Neuronal stem cell (in vitro differentiated cells): ENCODE measurements at regions not wholly inside any gene's neighbourhood (a gene's known extent, or its start where the extent isn't known, plus 50 kb on each side); places are given as distances from the start of the nearest gene placed in this dataset.

Experiments used
- DNase-seq: peaks from one replicate; pipeline ENCODE4 v3.0.0-alpha.2; 2013; ENCODE audit warnings: low spot score
- H2AFZ ChIP-seq: one replicate; pipeline ENCODE4 v1.6.1; 2013; ENCODE audit warnings: mild to moderate bottlenecking, low read length, inconsistent platforms
- H2AK5ac ChIP-seq: 2 replicates; pipeline ENCODE4 v1.6.1; 2013; ENCODE audit warnings: low read depth, mild to moderate bottlenecking, inconsistent platforms, low read length, moderate library complexity, mixed read lengths
- H2BK120ac ChIP-seq: 2 replicates; pipeline ENCODE4 v1.6.1; 2013; ENCODE audit warnings: low read depth, mild to moderate bottlenecking, inconsistent platforms, low read length, moderate library complexity, mixed read lengths
- H2BK12ac ChIP-seq: one replicate; pipeline ENCODE4 v1.6.1; 2013; ENCODE audit warnings: low read length, inconsistent platforms
- H2BK15ac ChIP-seq: 2 replicates; pipeline ENCODE4 v1.6.1; 2013; ENCODE audit warnings: mild to moderate bottlenecking, low read length, inconsistent platforms, mixed read lengths
- H2BK5ac ChIP-seq: one replicate; pipeline ENCODE4 v1.6.1; 2013; ENCODE audit warnings: inconsistent platforms, mild to moderate bottlenecking, low read length, moderate library complexity
- H3K14ac ChIP-seq: one replicate; pipeline ENCODE4 v1.6.1; 2013; ENCODE audit warnings: low read length, inconsistent platforms
- H3K18ac ChIP-seq: 2 replicates; pipeline ENCODE4 v1.6.1; 2013; ENCODE audit warnings: low read length, inconsistent platforms
- H3K23ac ChIP-seq: 2 replicates; pipeline ENCODE4 v1.6.1; 2013; ENCODE audit warnings: low read depth, mild to moderate bottlenecking, mixed read lengths, low read length, inconsistent platforms; ENCODE audit not compliant: poor library complexity
- H3K27ac ChIP-seq: replicated peaks from 3 replicates; pipeline ENCODE4 v1.5.1; 2013; ENCODE audit warnings: low read length, inconsistent platforms
- H3K27me3 ChIP-seq, 3 experiments: 2 replicates each; pipeline ENCODE4 v1.6.1; 2013; ENCODE audit warnings: low read length in 3 of 3, mild to moderate bottlenecking in 2 of 3, inconsistent platforms in 1 of 3, low read depth in 1 of 3, mixed read lengths in 1 of 3, moderate library complexity in 1 of 3; ENCODE audit not compliant: control insufficient read depth in 3 of 3, insufficient read depth in 3 of 3
- H3K36me3 ChIP-seq, 2 donors: replicated peaks in 1 of 2; 2 replicates each; pipeline ENCODE4 v1.6.1; 2013; ENCODE audit warnings: low read length in 2 of 2; ENCODE audit not compliant: control insufficient read depth in 2 of 2, insufficient read depth in 2 of 2
- H3K4ac ChIP-seq: 2 replicates; pipeline ENCODE4 v1.6.1; 2013; ENCODE audit warnings: inconsistent platforms, mild to moderate bottlenecking, low read length, moderate library complexity
- H3K4me1 ChIP-seq, 2 donors: 1 replicate in 1 of 2; 2 replicates in 1 of 2; pipeline ENCODE4 v1.6.1; 2013; ENCODE audit warnings: low read length in 2 of 2, low read depth in 1 of 2; ENCODE audit not compliant: control insufficient read depth in 2 of 2, insufficient read depth in 1 of 2
- H3K4me2 ChIP-seq: one replicate; pipeline ENCODE4 v1.6.1; 2013; ENCODE audit warnings: mild to moderate bottlenecking, low read length, inconsistent platforms; ENCODE audit not compliant: insufficient read depth, poor library complexity, severe bottlenecking
- H3K4me3 ChIP-seq, 2 donors: 2 replicates each; pipeline ENCODE4 v1.5.1; 2013; ENCODE audit warnings: low read length in 2 of 2, mild to moderate bottlenecking in 2 of 2, inconsistent platforms in 1 of 2, moderate library complexity in 1 of 2
- H3K79me1 ChIP-seq: one replicate; pipeline ENCODE4 v1.6.1; 2013; ENCODE audit warnings: low read depth, mild to moderate bottlenecking, inconsistent platforms, low read length, moderate library complexity
- H3K9ac ChIP-seq: one replicate; pipeline ENCODE4 v1.6.1; 2013; ENCODE audit warnings: mild to moderate bottlenecking, low read depth, low read length, inconsistent platforms; ENCODE audit not compliant: poor library complexity
- H3K9me3 ChIP-seq, 2 donors: replicated peaks in 1 of 2; 2 replicates each; pipeline versions ENCODE3 to v1.6.1; 2013; ENCODE audit warnings: low read length in 2 of 2, mild to moderate bottlenecking in 2 of 2, inconsistent platforms in 1 of 2, low read depth in 1 of 2, mixed read lengths in 1 of 2, moderate library complexity in 1 of 2; ENCODE audit not compliant: control insufficient read depth in 2 of 2, insufficient read depth in 1 of 2
- H4K8ac ChIP-seq: one replicate; pipeline ENCODE4 v1.6.1; 2013; ENCODE audit warnings: low read depth, mild to moderate bottlenecking, inconsistent platforms, low read length, moderate library complexity
- H4K91ac ChIP-seq: one replicate; pipeline ENCODE4 v1.6.1; 2013; ENCODE audit warnings: low read length, low read depth, mild to moderate bottlenecking, inconsistent platforms; ENCODE audit not compliant: poor library complexity
- WGBS, 2 donors: extraction: QIAGEN DNeasy Blood & Tissue Kit; methylation state at CpG; one replicate each; pipeline ENCODE4 v1.1.7; 2013; ENCODE audit warnings: missing lambda C conversion rate in 2 of 2, mixed read lengths in 1 of 2; ENCODE audit not compliant: insufficient read length in 2 of 2, insufficient replicate concordance in 1 of 2; ENCODE audit errors: extremely low coverage in 2 of 2; 5-methylcytosine and 5-hydroxymethylcytosine counted together

- DNase-seq = no peak
Observed at GRCh38 chr5:4058899-4059298, 463.3 kb downstream of the IRX1 start.

GRCh38 chr5:4065472-4066320, 470.1 kb downstream of the IRX1 start:
- no peak for DNase-seq
- Histone ChIP-seq H3K23ac (no peak overlapping the region), H2BK120ac (no peak overlapping the region), H3K14ac (no peak overlapping the region), H3K18ac (no peak overlapping the region), H2AFZ (no peak overlapping the region), H3K9me3 (no peaks in the 10 kb centered on the region), H4K8ac (no peak overlapping the region), H3K4me3 (no peak overlapping the region), H3K4me1 (no peaks in the 10 kb centered on the region), H3K79me1 (no peaks in the 10 kb centered on the region), H4K91ac (no peak overlapping the region), H2BK5ac (no peak overlapping the region), H3K27ac (no peak overlapping the region), H2BK15ac (no peak overlapping the region), H2BK12ac (no peak overlapping the region), H3K4ac (no peak overlapping the region), H3K4me2 (no peak overlapping the region), H3K9ac (no peak overlapping the region), H3K27me3 (no peaks in the 10 kb centered on the region), H3K36me3 (no peaks in the 10 kb centered on the region), H2AK5ac (no peak overlapping the region)
- WGBS, 2 donors = no CpG with 5 or more reads among the region's 11 CpGs

More at GRCh38 chr5:4058899-4059298, 463.3 kb downstream of the IRX1 start:
- no peak overlapping the region for H2AFZ ChIP-seq
- no peaks in the 10 kb centered on the region for H3K36me3 ChIP-seq
- no peak overlapping the region for H3K4me3 ChIP-seq
- peak overlapping the region; percentile 15 for H3K18ac ChIP-seq
- no peaks in the 10 kb centered on the region for H3K27me3 ChIP-seq
- no peak overlapping the region for H3K9ac ChIP-seq
- no peak overlapping the region for H2BK5ac ChIP-seq
- no peak overlapping the region for H2BK120ac ChIP-seq
- H3K4me1 ChIP-seq = no peaks in the 10 kb centered on the region
- no CpG with 5 or more reads among the region's 6 CpGs for WGBS, 2 donors
- no peak overlapping the region for H3K23ac ChIP-seq
- no peak overlapping the region for H2AK5ac ChIP-seq
- H3K4me2 ChIP-seq = no peak overlapping the region
- no peak overlapping the region for H2BK15ac ChIP-seq
- no peak overlapping the region for H2BK12ac ChIP-seq
- H3K14ac ChIP-seq = no peak overlapping the region
- H3K4ac ChIP-seq = no peak overlapping the region
- H4K91ac ChIP-seq = no peak overlapping the region
- H3K9me3 ChIP-seq = no peaks in the 10 kb centered on the region
- no peak overlapping the region for H4K8ac ChIP-seq
- H3K79me1 ChIP-seq = no peaks in the 10 kb centered on the region
- H3K27ac ChIP-seq = no peak overlapping the region

- Histone ChIP-seq H2BK5ac (no peak overlapping the region), H4K8ac (no peak overlapping the region), H3K79me1 (no peaks in the 10 kb centered on the region), H2BK12ac (no peak overlapping the region), H3K4me3 (no peak overlapping the region), H2BK15ac (no peak overlapping the region), H3K14ac (no peak overlapping the region), H3K27ac (no peak overlapping the region), H2BK120ac (no peak overlapping the region), H2AK5ac (no peak overlapping the region), H3K27me3 (no peaks in the 10 kb centered on the region), H3K4me2 (no peak overlapping the region), H2AFZ (no peak overlapping the region), H3K4ac (no peak overlapping the region), H3K36me3 (no peaks in the 10 kb centered on the region), H3K23ac (no peak overlapping the region), H3K4me1 (no peaks in the 10 kb centered on the region), H3K18ac (no peak overlapping the region), H4K91ac (no peak overlapping the region), H3K9me3 (no peaks in the 10 kb centered on the region), H3K9ac (no peak overlapping the region)
- no peak for DNase-seq
- no CpG with 5 or more reads among the region's 6 CpGs for WGBS, 2 donors
Observed at GRCh38 chr5:4068171-4068570, 472.5 kb downstream of the IRX1 start.

GRCh38 chr5:4078544-4078943, 482.9 kb downstream of the IRX1 start:
- no peak overlapping the region for H3K4me2 ChIP-seq
- H3K36me3 ChIP-seq = no peaks in the 10 kb centered on the region
- H2BK15ac ChIP-seq = no peak overlapping the region
- DNase-seq = no peak
- H3K18ac ChIP-seq = no peak overlapping the region
- WGBS, 2 donors = no CpG with 5 or more reads among the region's 5 CpGs
- H3K9me3 ChIP-seq = peaks cover 0 to 6% of the 10 kb centered on the region in 2 donors
- no peak overlapping the region for H3K14ac ChIP-seq
- H2AK5ac ChIP-seq = no peak overlapping the region
- no peak overlapping the region for H2BK5ac ChIP-seq
- no peak overlapping the region for H2AFZ ChIP-seq
- H3K4me3 ChIP-seq = no peak overlapping the region
- no peak overlapping the region for H3K23ac ChIP-seq
- H4K91ac ChIP-seq = no peak overlapping the region
- H3K27me3 ChIP-seq = no peaks in the 10 kb centered on the region
- H3K9ac ChIP-seq = no peak overlapping the region
- no peaks in the 10 kb centered on the region for H3K79me1 ChIP-seq
- H2BK120ac ChIP-seq = no peak overlapping the region
- H2BK12ac ChIP-seq = no peak overlapping the region
- peaks cover 6 to 9% of the 10 kb centered on the region in 2 donors for H3K4me1 ChIP-seq
- H3K27ac ChIP-seq = no peak overlapping the region
- no peak overlapping the region for H3K4ac ChIP-seq
- no peak overlapping the region for H4K8ac ChIP-seq
